Naive B cell (primary cell): ENCODE measurements at regions not wholly inside any gene's neighbourhood (a gene's known extent, or its start where the extent isn't known, plus 50 kb on each side); places are given as distances from the start of the nearest gene placed in this dataset.
A peak's percentile ranks its signal among the peaks of the same experiment; 100 is the strongest.
"Not testable (repeated sequence)": the region's sequence is repeated elsewhere in the genome, so short reads cannot be mapped to it uniquely, and the experiment has no call there.

Experiments
- ATAC-seq, 2 donors: fragments of 150-1000 bp; cut with Tn5 transposase; 2 replicates each; pipeline ENCODE4 v1.10.0; 2021; ENCODE audit warnings: low read depth in 2 of 2, mild to moderate bottlenecking in 2 of 2, moderate library complexity in 2 of 2
- DNase-seq: peaks from one replicate; pipeline ENCODE4 v3.0.0; 2022
- H3K27ac Mint-ChIP-seq, 6 donors: one replicate each; pipeline ENCODE4 v1.8.0; 2020 to 2022; ENCODE audit warnings: mild to moderate bottlenecking in 6 of 6, mixed read lengths in 6 of 6, moderate library complexity in 5 of 6, inconsistent platforms in 2 of 6
- H3K27me3 Mint-ChIP-seq, 3 donors: one replicate each; pipeline ENCODE4 v1.8.0; 2021 to 2022; ENCODE audit warnings: mixed read lengths in 3 of 3, mild to moderate bottlenecking in 1 of 3
- H3K36me3 Mint-ChIP-seq, 2 donors: one replicate each; pipeline ENCODE4 v1.8.0; 2020 to 2022; ENCODE audit warnings: mixed read lengths in 2 of 2, inconsistent platforms in 1 of 2, mild to moderate bottlenecking in 1 of 2
- H3K4me1 Mint-ChIP-seq, 3 donors: one replicate each; pipeline ENCODE4 v1.8.0; 2020 to 2022; ENCODE audit warnings: mixed read lengths in 3 of 3, inconsistent platforms in 1 of 3, mild to moderate bottlenecking in 1 of 3, moderate library complexity in 1 of 3
- H3K4me3 Mint-ChIP-seq, 8 donors: one replicate each; pipeline ENCODE4 v1.8.0; 2020 to 2022; ENCODE audit warnings: mild to moderate bottlenecking in 8 of 8, mixed read lengths in 8 of 8, moderate library complexity in 8 of 8, inconsistent platforms in 2 of 8
- H3K9me3 Mint-ChIP-seq, 7 donors: one replicate each; pipeline ENCODE4 v1.8.0; 2020 to 2022; ENCODE audit warnings: mixed read lengths in 7 of 7, mild to moderate bottlenecking in 5 of 7, inconsistent platforms in 2 of 7, moderate library complexity in 1 of 7

DNA sequence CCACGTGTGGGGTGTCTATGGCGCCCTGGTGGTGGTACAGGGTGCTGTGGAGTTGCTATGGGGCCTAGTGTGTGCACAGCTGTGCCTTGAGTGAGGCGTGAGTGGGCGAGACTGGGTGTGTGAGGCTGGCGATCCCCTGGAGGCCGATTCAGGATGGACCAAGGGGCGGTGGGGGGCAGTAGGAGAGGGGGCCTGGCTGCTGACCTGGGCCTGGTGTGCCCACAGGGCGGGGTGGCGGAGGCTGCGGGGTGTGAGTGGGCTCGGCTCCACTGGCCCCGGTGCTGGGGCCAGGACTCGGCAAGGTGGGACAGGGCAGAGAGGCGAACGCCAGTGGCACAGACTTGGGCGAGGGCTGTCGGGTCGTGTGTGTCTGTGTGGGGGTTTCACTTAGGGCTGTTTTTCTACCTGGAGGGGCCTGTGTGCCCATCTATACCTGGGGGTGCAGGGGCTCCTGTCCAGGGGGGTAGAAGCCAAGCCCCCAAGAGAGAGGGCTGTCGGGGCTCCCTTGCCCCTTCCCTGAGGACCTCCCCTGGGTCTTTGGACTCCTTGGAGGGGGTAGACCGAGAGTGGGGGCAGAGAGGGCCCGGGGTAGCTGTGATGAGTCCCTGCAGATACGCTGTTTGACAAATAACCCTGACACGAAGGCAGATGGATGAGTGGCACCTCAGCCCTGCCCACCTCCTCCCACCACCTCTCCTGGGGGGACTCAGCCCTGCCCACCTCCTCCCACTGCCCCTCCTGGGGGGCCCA is 194.6 kb downstream of the TMEM121 start:
- not testable (repeated sequence) for ATAC-seq, H3K4me3 Mint-ChIP-seq
- H3K4me1 Mint-ChIP-seq, result peaks cover 7 to 14% (median 12%) of the 10 kb centered on the region in 3 donors

DNA sequence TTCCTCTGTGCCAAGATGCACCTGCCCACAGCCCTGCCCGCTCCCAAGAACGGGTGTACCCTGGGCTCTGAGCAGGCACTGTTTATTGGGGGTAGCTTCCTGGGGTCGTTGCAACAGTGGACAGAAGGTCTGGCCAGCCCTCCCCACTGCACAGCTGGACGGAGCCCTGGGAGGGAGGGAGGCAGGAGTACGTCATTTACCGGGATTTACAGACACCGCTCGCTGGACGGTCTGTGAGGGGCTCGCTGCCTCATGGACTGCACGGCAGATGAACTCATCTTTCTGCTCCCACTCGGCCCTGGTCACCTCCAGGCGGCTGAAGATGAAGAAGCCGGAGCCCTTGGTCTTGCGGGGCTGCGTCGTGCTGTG is 195.2 kb downstream of the TMEM121 start:
- not testable (repeated sequence) for ATAC-seq, H3K36me3 Mint-ChIP-seq, DNase-seq, H3K27me3 Mint-ChIP-seq, H3K4me3 Mint-ChIP-seq
- H3K27ac Mint-ChIP-seq, result peak overlapping the region in 1 of 6 donors; percentile 44
- peaks cover 0 to 11% (median 8%) of the 10 kb centered on the region in 7 donors for H3K9me3 Mint-ChIP-seq
- peaks cover 7 to 14% (median 12%) of the 10 kb centered on the region in 3 donors for H3K4me1 Mint-ChIP-seq

More for the DNA sequence above, 194.6 kb downstream of the TMEM121 start:
- H3K27ac Mint-ChIP-seq, result peak overlapping the region in 2 of 6 donors; percentile 41 to 44
- H3K36me3 Mint-ChIP-seq, DNase-seq, H3K27me3 Mint-ChIP-seq: not testable (repeated sequence)
- peaks cover 0 to 11% (median 8%) of the 10 kb centered on the region in 7 donors for H3K9me3 Mint-ChIP-seq

DNA sequence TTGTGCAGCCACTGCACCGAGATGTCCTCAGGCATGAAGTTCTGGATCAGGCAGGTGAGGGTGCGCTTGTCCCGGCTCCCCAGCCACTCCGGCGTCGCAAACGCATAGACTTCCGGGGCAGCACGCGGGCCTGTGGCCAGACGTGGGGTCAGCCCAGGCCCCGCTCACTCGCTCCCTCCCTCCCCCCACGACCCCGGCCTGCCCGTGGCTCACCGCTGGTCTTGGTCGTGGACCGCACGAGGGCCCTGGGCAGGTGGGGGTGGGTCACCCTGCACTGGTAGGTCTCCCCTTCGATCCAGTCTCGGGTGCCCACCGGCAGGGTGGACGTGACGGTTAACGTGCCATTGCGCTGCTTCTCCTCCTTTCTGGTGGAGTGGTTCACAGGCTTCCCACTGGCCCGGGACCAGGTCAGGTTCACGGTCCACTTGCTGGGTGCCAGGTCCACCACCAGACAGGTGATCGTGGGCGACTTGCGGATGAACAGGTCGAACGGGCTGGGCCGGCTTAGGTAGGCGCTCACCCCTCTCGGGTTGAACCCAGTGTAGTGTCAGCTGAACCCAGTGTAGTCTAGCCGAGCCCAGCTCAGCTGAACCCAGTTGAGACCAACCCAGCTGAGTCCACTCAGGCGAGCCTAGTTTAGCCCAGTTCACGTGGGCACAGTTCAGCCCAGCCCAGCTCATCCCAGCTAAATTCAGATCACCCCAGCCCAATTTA is 195.8 kb downstream of the TMEM121 start:
- not testable (repeated sequence) for H3K36me3 Mint-ChIP-seq, H3K27me3 Mint-ChIP-seq, DNase-seq, ATAC-seq, H3K4me3 Mint-ChIP-seq, H3K27ac Mint-ChIP-seq
- H3K9me3 Mint-ChIP-seq, result peaks cover 0 to 14% (median 8%) of the 10 kb centered on the region in 7 donors
- H3K4me1 Mint-ChIP-seq, result peaks cover 7 to 14% (median 12%) of the 10 kb centered on the region in 3 donors

- not testable (repeated sequence) for H3K36me3 Mint-ChIP-seq, H3K27me3 Mint-ChIP-seq, ATAC-seq, H3K4me3 Mint-ChIP-seq, DNase-seq
- peak overlapping the region in 2 of 6 donors; percentile 57 for H3K27ac Mint-ChIP-seq
- peaks cover 0 to 18% (median 14%) of the 10 kb centered on the region in 7 donors for H3K9me3 Mint-ChIP-seq
- peaks cover 7 to 12% (median 9%) of the 10 kb centered on the region in 3 donors for H3K4me1 Mint-ChIP-seq
These were observed 196.9 kb downstream of the TMEM121 start for GRCh38 chr14:105723271-105723670.

DNA sequence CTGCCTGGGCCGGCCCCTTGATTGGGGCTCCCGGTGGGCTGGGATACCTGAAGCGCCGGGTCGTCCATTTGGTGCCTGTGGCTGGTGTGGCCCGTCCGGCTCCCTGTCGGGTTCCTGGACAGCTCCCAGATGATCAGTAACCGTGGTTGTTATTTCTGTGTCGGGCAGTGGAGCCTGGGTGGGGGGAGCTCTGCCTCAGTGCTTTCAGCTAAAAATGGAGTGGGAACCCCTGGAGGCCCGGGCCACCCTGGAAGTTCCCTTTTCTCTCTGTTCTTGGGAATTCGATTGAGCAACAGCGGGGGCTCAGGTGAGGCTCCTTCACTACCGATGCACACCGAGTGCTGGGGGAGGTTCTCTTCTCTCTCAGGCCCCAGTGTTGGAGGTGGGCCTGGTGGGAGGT is 197.4 kb downstream of the TMEM121 start:
- ATAC-seq, result not testable (repeated sequence)
- H3K9me3 Mint-ChIP-seq, result peaks cover 0 to 19% (median 15%) of the 10 kb centered on the region in 7 donors

GRCh38 chr14:105729825-105730368 is 203.5 kb downstream of the TMEM121 start:
- peak overlapping the region in 2 of 6 donors; percentile 43 to 49 for H3K27ac Mint-ChIP-seq
- not testable (repeated sequence) for H3K4me3 Mint-ChIP-seq, H3K27me3 Mint-ChIP-seq, H3K36me3 Mint-ChIP-seq, DNase-seq, ATAC-seq
- peaks cover 0 to 19% (median 11%) of the 10 kb centered on the region in 7 donors for H3K9me3 Mint-ChIP-seq
- peaks cover 27 to 29% (median 28%) of the 10 kb centered on the region in 3 donors for H3K4me1 Mint-ChIP-seq

More for the DNA sequence above, 197.4 kb downstream of the TMEM121 start:
- not testable (repeated sequence) for H3K36me3 Mint-ChIP-seq, H3K4me3 Mint-ChIP-seq, DNase-seq, H3K27me3 Mint-ChIP-seq
- peaks cover 7 to 12% (median 9%) of the 10 kb centered on the region in 3 donors for H3K4me1 Mint-ChIP-seq
- peak overlapping the region in 2 of 6 donors; percentile 6 to 26 for H3K27ac Mint-ChIP-seq

DNA sequence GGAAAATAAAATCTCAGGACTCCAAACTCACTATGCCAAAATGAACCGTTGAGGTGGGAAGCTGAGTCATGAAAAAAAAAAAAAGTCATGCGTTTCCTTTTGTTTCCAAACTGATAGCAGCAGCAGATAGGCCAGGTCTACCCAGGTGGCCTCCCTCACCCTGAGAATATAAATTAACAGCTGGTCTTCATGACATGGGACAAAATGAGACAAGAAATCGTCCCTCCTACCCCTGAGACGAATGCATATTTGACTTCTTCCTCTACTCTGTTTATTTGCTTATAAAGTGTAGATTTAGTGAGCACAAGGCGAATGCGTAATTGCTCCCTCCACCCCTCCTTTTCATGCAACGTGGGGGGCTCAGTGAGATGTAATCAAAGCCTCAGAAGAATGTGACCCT is 204.3 kb downstream of the TMEM121 start:
- H3K36me3 Mint-ChIP-seq, DNase-seq, H3K27me3 Mint-ChIP-seq, ATAC-seq, H3K4me3 Mint-ChIP-seq: not testable (repeated sequence)
- Mint-ChIP-seq H3K9me3 (peaks cover 0 to 13% (median 10%) of the 10 kb centered on the region in 7 donors), H3K27ac (peak overlapping the region in 2 of 6 donors; percentile 49 to 60), H3K4me1 (peaks cover 27 to 29% (median 27%) of the 10 kb centered on the region in 3 donors)

DNA sequence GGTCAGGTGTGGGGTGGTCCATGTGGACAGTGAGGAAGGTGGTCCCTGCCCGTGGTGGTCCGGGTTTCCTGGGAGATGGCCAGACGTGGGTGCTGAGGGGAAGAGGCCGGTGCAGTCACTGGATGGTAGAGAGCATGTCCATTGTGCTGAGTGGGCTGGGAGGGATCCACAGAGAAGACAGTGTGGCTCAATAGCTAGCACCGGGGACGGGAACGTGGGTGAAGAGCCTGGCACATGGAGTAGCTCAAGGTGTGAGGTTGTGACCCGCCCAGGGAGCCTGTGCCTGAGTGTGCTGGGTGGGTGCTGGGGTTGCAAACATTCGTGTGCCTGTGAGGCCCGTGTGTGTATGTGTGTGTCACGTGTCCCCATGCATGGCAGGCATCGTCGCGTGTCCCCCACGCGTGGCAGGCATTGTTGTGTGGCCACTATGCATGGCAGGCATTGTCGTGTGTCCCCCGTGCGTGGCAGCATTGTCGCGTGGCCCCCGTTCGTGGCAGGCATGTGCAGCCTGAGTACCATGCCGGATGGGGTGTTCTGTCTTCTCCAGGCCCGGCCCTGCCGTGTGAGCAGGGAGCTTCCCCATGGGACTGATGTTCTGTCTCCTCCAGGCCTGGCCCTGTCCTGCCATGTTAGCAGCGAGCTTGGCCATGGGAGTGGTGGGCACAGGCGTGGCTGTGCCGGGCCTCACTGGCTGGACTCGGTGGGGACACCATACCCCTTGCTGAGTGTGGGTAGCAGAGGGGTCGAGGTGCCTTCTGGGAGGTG is 205.0 kb downstream of the TMEM121 start:
- peak overlapping the region in 1 of 8 donors; percentile 47 for H3K4me3 Mint-ChIP-seq
- not testable (repeated sequence) for H3K36me3 Mint-ChIP-seq, DNase-seq, ATAC-seq, H3K27me3 Mint-ChIP-seq
- peak overlapping the region in 3 of 6 donors; percentile 60 to 91 (median 79) for H3K27ac Mint-ChIP-seq
- peaks cover 27 to 29% (median 27%) of the 10 kb centered on the region in 3 donors for H3K4me1 Mint-ChIP-seq
- H3K9me3 Mint-ChIP-seq, result peaks cover 0 to 12% (median 10%) of the 10 kb centered on the region in 7 donors

DNA sequence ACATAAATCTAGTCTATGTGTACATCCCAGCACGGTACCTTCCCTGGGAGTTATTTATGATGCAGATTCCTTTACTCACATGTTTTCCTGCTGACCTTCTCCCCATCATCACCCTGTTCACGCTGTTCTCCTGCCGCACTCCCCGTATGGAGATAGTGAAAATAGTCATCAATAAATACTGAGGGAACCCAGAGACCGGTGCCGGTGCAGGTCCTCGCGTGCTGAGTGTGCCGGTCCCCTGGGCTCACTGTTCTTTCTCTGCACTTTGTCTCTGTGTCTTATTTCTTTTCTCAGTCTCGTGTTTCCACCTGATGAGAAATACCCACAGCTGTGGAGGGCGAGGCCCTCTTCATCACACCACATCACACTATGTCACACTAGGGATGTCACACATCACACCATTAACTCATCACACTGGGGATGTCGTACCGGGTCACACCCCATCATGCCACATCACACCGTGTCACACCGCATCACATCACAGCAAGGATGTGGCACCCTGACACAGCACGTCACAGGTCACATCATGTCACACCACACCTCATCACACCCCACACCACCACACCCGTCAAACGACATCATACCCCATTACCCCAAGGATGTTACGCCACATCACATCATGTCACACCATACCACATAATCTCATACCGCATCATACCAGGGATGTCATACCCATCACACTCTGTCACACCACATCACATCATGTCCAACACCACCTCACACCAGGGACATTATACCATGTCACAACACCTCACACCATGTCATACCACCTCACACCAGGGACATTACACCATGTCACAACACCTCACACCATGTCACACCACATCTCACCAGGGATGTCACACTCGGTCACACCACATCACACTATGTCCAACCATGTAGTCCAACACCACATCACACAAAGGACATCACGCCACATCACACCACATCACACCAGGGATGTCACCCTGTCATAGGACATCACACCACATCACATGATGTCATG is 207.0 kb downstream of the TMEM121 start:
- peaks cover 34 to 35% (median 34%) of the 10 kb centered on the region in 3 donors for H3K4me1 Mint-ChIP-seq
- H3K4me3 Mint-ChIP-seq, result peak overlapping the region in 1 of 8 donors; percentile 37
- H3K27ac Mint-ChIP-seq, result peak overlapping the region; percentile 4 to 84 (median 74)
- H3K27me3 Mint-ChIP-seq, result no peaks in the 10 kb centered on the region
- H3K9me3 Mint-ChIP-seq, result peaks cover 0 to 6% (median under 1%) of the 10 kb centered on the region in 7 donors
- ATAC-seq (peak; percentile 41 to 67), DNase-seq (no peak)
- H3K36me3 Mint-ChIP-seq, result peaks cover 0 to 7% of the 10 kb centered on the region in 2 donors

- H3K4me1 Mint-ChIP-seq, result peaks cover 35 to 36% (median 35%) of the 10 kb centered on the region in 3 donors
- H3K27ac Mint-ChIP-seq, H3K27me3 Mint-ChIP-seq, DNase-seq, H3K9me3 Mint-ChIP-seq, ATAC-seq, H3K36me3 Mint-ChIP-seq, H3K4me3 Mint-ChIP-seq: not testable (repeated sequence)
These were observed 207.9 kb downstream of the TMEM121 start for GRCh38 chr14:105734241-105734640.

- not testable (repeated sequence) for ATAC-seq, H3K4me3 Mint-ChIP-seq, H3K27me3 Mint-ChIP-seq, DNase-seq, H3K36me3 Mint-ChIP-seq, H3K9me3 Mint-ChIP-seq
- Mint-ChIP-seq H3K27ac (peak overlapping the region in 1 of 6 donors; percentile 76), H3K4me1 (peaks cover 25 to 37% (median 27%) of the 10 kb centered on the region in 3 donors)
These were observed 209.9 kb downstream of the TMEM121 start for GRCh38 chr14:105736331-105736730.
